Peyer's patch (tissue), 4 donors: ENCODE measurements at regions not wholly inside any gene's neighbourhood (a gene's known extent, or its start where the extent isn't known, plus 50 kb on each side); places are given as distances from the start of the nearest gene placed in this dataset.

Experiments used
- DNase-seq, 3 donors: peaks; one replicate each; pipeline ENCODE4 v3.0.0-alpha.2; 2017 to 2019
- H3K27ac ChIP-seq, 4 donors: fragments of 200-600 bp; sonication (generic); one replicate each; pipeline ENCODE4 v1.5.1; 2016 to 2019
- H3K27me3 ChIP-seq, 2 donors: fragments of 200-600 bp; sonication (generic); one replicate each; pipeline ENCODE4 v1.5.1; 2019
- H3K36me3 ChIP-seq, 3 donors: fragments of 200-600 bp; sonication (generic); one replicate each; pipeline ENCODE4 v1.5.1; 2016 to 2019
- H3K4me1 ChIP-seq, 4 donors: fragments of 200-600 bp; sonication (generic); one replicate each; pipeline ENCODE4 v1.5.1; 2016 to 2019
- H3K4me3 ChIP-seq, 4 donors: fragments of 200-600 bp; sonication (generic); 1 replicate in 3 of 4; 2 replicates in 1 of 4; pipeline ENCODE4 v1.5.1; 2016 to 2019; ENCODE audit warnings: mild to moderate bottlenecking in 1 of 4
- H3K9me3 ChIP-seq, 4 donors: fragments of 200-600 bp; sonication (generic); one replicate each; pipeline ENCODE4 v1.5.1; 2016 to 2019; ENCODE audit warnings: mild to moderate bottlenecking in 1 of 4
- CTCF ChIP-seq, 6 experiments: fragments of 450-650 bp in 4 of 6; fragments of 200-600 bp in 2 of 6; sonication (generic) in 1 of 6; IDR thresholded peaks; one replicate each; pipeline ENCODE4 v1.5.1; 2017 to 2019; ENCODE audit warnings: antibody characterized with exemption in 6 of 6, mild to moderate bottlenecking in 3 of 6, moderate library complexity in 1 of 6
- POLR2A ChIP-seq, 2 donors: fragments of 450-650 bp; IDR thresholded peaks; one replicate each; pipeline ENCODE4 v1.5.1; 2017; ENCODE audit warnings: antibody characterized with exemption in 2 of 2, mild to moderate bottlenecking in 2 of 2, moderate library complexity in 2 of 2

- Histone ChIP-seq H3K27me3 (no peaks in the 10 kb centered on the region), H3K4me3 (no peak overlapping the region), H3K27ac (no peak overlapping the region), H3K4me1 (no peaks in the 10 kb centered on the region), H3K36me3 (no peaks in the 10 kb centered on the region), H3K9me3 (no peaks in the 10 kb centered on the region)
- no peak for DNase-seq
- TF ChIP-seq POLR2A (IDR thresholded peaks at IDR 0.05) (no peak), CTCF (IDR thresholded peaks at IDR 0.05) (no peak)
These were observed 168.9 kb upstream of the JARID2 start for GRCh38 chr6:15077006-15077405.

GRCh38 chr6:15077961-15078360 lies 167.9 kb upstream of the JARID2 start:
- H3K4me1 ChIP-seq, result no peaks in the 10 kb centered on the region
- no peak for DNase-seq
- H3K27ac ChIP-seq, result no peak overlapping the region
- H3K36me3 ChIP-seq, result no peaks in the 10 kb centered on the region
- H3K9me3 ChIP-seq, result no peaks in the 10 kb centered on the region
- TF ChIP-seq CTCF (IDR thresholded peaks at IDR 0.05), result no peak
- no peak for TF ChIP-seq POLR2A (IDR thresholded peaks at IDR 0.05)
- H3K27me3 ChIP-seq, result no peaks in the 10 kb centered on the region
- no peak overlapping the region for H3K4me3 ChIP-seq

GRCh38 chr6:15079288-15079817 lies 166.5 kb upstream of the JARID2 start:
- no peaks in the 10 kb centered on the region for H3K9me3 ChIP-seq
- no peaks in the 10 kb centered on the region for H3K4me1 ChIP-seq
- H3K4me3 ChIP-seq, result no peak overlapping the region
- no peaks in the 10 kb centered on the region for H3K27me3 ChIP-seq
- no peak for TF ChIP-seq POLR2A (IDR thresholded peaks at IDR 0.05)
- H3K27ac ChIP-seq, result peak overlapping the region in 1 of 4 donors; percentile 42
- H3K36me3 ChIP-seq, result no peaks in the 10 kb centered on the region
- peak in 1 of 3 donors; percentile 76 for DNase-seq

- H3K4me3 ChIP-seq, result no peak overlapping the region
- no peaks in the 10 kb centered on the region for H3K27me3 ChIP-seq
- H3K4me1 ChIP-seq, result no peaks in the 10 kb centered on the region
- no peaks in the 10 kb centered on the region for H3K9me3 ChIP-seq
- no peak overlapping the region for H3K27ac ChIP-seq
- H3K36me3 ChIP-seq, result no peaks in the 10 kb centered on the region
- TF ChIP-seq POLR2A (IDR thresholded peaks at IDR 0.05) (no peak), CTCF (IDR thresholded peaks at IDR 0.05) (no peak)
- no peak for DNase-seq
These were observed 165.0 kb upstream of the JARID2 start for GRCh38 chr6:15080895-15081294.

GRCh38 chr6:15081447-15081846 lies 164.4 kb upstream of the JARID2 start:
- no peaks in the 10 kb centered on the region for H3K36me3 ChIP-seq
- no peaks in the 10 kb centered on the region for H3K4me1 ChIP-seq
- H3K27me3 ChIP-seq, result no peaks in the 10 kb centered on the region
- no peaks in the 10 kb centered on the region for H3K9me3 ChIP-seq
- no peak overlapping the region for H3K27ac ChIP-seq
- DNase-seq, result no peak
- TF ChIP-seq CTCF (IDR thresholded peaks at IDR 0.05), result no peak
- TF ChIP-seq POLR2A (IDR thresholded peaks at IDR 0.05), result no peak
- no peak overlapping the region for H3K4me3 ChIP-seq

GRCh38 chr6:15082708-15083107 lies 163.2 kb upstream of the JARID2 start:
- TF ChIP-seq CTCF (IDR thresholded peaks at IDR 0.05) (no peak), POLR2A (IDR thresholded peaks at IDR 0.05) (no peak)
- H3K27ac ChIP-seq, result no peak overlapping the region
- no peak for DNase-seq
- peaks cover 0 to 3% (median 0%) of the 10 kb centered on the region in 4 donors for H3K4me1 ChIP-seq
- no peak overlapping the region for H3K4me3 ChIP-seq
- H3K36me3 ChIP-seq, result no peaks in the 10 kb centered on the region
- H3K9me3 ChIP-seq, result no peaks in the 10 kb centered on the region
- no peaks in the 10 kb centered on the region for H3K27me3 ChIP-seq
